ENCODE measurements at regions not wholly inside any gene's neighbourhood (a gene's known extent, or its start where the extent isn't known, plus 50 kb on each side); places are given as distances from the start of the nearest gene placed in this dataset.
A peak's percentile ranks its signal among the peaks of the same experiment; 100 is the strongest.

- TF ChIP-seq CTCF (IDR thresholded peaks at IDR 0.05; ENCODE audit: insufficient read depth, low read length, severe bottlenecking) = no peak
- H3K36me3 ChIP-seq (ENCODE audit: control insufficient read depth, insufficient read depth, low read length) = no peaks in the 10 kb centered on the region
- DNase-seq (ENCODE audit: low read depth) (no peak), FAIRE-seq (peak; percentile 75)
- H3K27me3 ChIP-seq (ENCODE audit: control insufficient read depth, insufficient read depth, low read length) = no peaks in the 10 kb centered on the region
- H3K4me3 ChIP-seq (ENCODE audit: low read depth, low read length) = no peak overlapping the region
These were observed 245.3 kb downstream of the TSN start for GRCh38 chr2:122000556-122001340.

GRCh38 chr2:122001441-122001874 is 246.0 kb downstream of the TSN start:
- Histone ChIP-seq H3K27me3 (ENCODE audit: control insufficient read depth, insufficient read depth, low read length) (no peaks in the 10 kb centered on the region), H3K4me3 (ENCODE audit: low read depth, low read length) (no peak overlapping the region), H3K36me3 (ENCODE audit: control insufficient read depth, insufficient read depth, low read length) (no peaks in the 10 kb centered on the region)
- TF ChIP-seq CTCF (IDR thresholded peaks at IDR 0.05; ENCODE audit: insufficient read depth, low read length, severe bottlenecking) = no peak
- FAIRE-seq (no peak), DNase-seq (ENCODE audit: low read depth) (no peak)

- H3K4me3 ChIP-seq (ENCODE audit: low read depth, low read length) = no peak overlapping the region
- no peaks in the 10 kb centered on the region for H3K27me3 ChIP-seq (ENCODE audit: control insufficient read depth, insufficient read depth, low read length)
- no peaks in the 10 kb centered on the region for H3K36me3 ChIP-seq (ENCODE audit: control insufficient read depth, insufficient read depth, low read length)
- no peak for TF ChIP-seq CTCF (IDR thresholded peaks at IDR 0.05; ENCODE audit: insufficient read depth, low read length, severe bottlenecking)
- FAIRE-seq = no peak
- DNase-seq (ENCODE audit: low read depth) = no peak
These were observed 247.9 kb downstream of the TSN start for GRCh38 chr2:122003196-122003940.

- H3K27me3 ChIP-seq (ENCODE audit: control insufficient read depth, insufficient read depth, low read length) = no peaks in the 10 kb centered on the region
- no peak overlapping the region for H3K4me3 ChIP-seq (ENCODE audit: low read depth, low read length)
- DNase-seq (ENCODE audit: low read depth) = no peak
- no peak for TF ChIP-seq CTCF (IDR thresholded peaks at IDR 0.05; ENCODE audit: insufficient read depth, low read length, severe bottlenecking)
- no peak for FAIRE-seq
- H3K36me3 ChIP-seq (ENCODE audit: control insufficient read depth, insufficient read depth, low read length) = no peaks in the 10 kb centered on the region
These were observed 251.7 kb downstream of the TSN start for GRCh38 chr2:122007126-122007525.

- Histone ChIP-seq H3K27me3 (ENCODE audit: control insufficient read depth, insufficient read depth, low read length) (no peaks in the 10 kb centered on the region), H3K4me3 (ENCODE audit: low read depth, low read length) (no peak overlapping the region), H3K36me3 (ENCODE audit: control insufficient read depth, insufficient read depth, low read length) (no peaks in the 10 kb centered on the region)
- FAIRE-seq (no peak), DNase-seq (ENCODE audit: low read depth) (no peak)
- no peak for TF ChIP-seq CTCF (IDR thresholded peaks at IDR 0.05; ENCODE audit: insufficient read depth, low read length, severe bottlenecking)
These were observed 252.1 kb downstream of the TSN start for GRCh38 chr2:122007577-122007976.

Measured in bronchial epithelial cell (primary cell).